ENCODE measurements at regions not wholly inside any gene's neighbourhood (a gene's known extent, or its start where the extent isn't known, plus 50 kb on each side); places are given as distances from the start of the nearest gene placed in this dataset.

GRCh38 chr5:3854188-3854821 lies 258.7 kb downstream of the IRX1 start:
- no peaks in the 10 kb centered on the region for H4K20me1 ChIP-seq (ENCODE audit: insufficient read depth, low read length)
- H3K27ac ChIP-seq (ENCODE audit: low read depth, low read length) = no peak overlapping the region
- no peaks in the 10 kb centered on the region for H3K27me3 ChIP-seq (ENCODE audit: insufficient read depth, low read length)
- H3K4me1 Mint-ChIP-seq (ENCODE audit: low read depth, unreplicated experiment) = peaks cover 9% of the 10 kb centered on the region
- no peak overlapping the region for H3K4me3 ChIP-seq (ENCODE audit: insufficient read depth, low read depth, low read length)
- no peaks in the 10 kb centered on the region for H3K36me3 Mint-ChIP-seq (ENCODE audit: low read depth, unreplicated experiment)
- DNase-seq (ENCODE audit: low read depth) (no peak), FAIRE-seq (no peak)
- H3K4me1 ChIP-seq (ENCODE audit: insufficient read depth, low read length) = no peaks in the 10 kb centered on the region
- H3K27ac Mint-ChIP-seq (ENCODE audit: unreplicated experiment) = no peak overlapping the region
- no peak overlapping the region for H2AFZ ChIP-seq (ENCODE audit: low read depth, low read length)
- H3K36me3 ChIP-seq (ENCODE audit: insufficient read depth, low read length) = no peaks in the 10 kb centered on the region
- H3K9me3 Mint-ChIP-seq (ENCODE audit: unreplicated experiment) = no peaks in the 10 kb centered on the region
- no peaks in the 10 kb centered on the region for H3K9me3 ChIP-seq (ENCODE audit: insufficient read depth, low read depth, low read length)
- no peaks in the 10 kb centered on the region for H3K79me2 ChIP-seq (ENCODE audit: insufficient read depth, low read length)
- TF ChIP-seq, protein P1, sequence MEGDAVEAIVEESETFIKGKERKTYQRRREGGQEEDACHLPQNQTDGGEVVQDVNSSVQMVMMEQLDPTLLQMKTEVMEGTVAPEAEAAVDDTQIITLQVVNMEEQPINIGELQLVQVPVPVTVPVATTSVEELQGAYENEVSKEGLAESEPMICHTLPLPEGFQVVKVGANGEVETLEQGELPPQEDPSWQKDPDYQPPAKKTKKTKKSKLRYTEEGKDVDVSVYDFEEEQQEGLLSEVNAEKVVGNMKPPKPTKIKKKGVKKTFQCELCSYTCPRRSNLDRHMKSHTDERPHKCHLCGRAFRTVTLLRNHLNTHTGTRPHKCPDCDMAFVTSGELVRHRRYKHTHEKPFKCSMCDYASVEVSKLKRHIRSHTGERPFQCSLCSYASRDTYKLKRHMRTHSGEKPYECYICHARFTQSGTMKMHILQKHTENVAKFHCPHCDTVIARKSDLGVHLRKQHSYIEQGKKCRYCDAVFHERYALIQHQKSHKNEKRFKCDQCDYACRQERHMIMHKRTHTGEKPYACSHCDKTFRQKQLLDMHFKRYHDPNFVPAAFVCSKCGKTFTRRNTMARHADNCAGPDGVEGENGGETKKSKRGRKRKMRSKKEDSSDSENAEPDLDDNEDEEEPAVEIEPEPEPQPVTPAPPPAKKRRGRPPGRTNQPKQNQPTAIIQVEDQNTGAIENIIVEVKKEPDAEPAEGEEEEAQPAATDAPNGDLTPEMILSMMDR (IDR thresholded peaks at IDR 0.05; ENCODE audit: insufficient read depth, low read depth, low read length) = no peak
- TF ChIP-seq EZH2 (IDR thresholded peaks at IDR 0.05; ENCODE audit: insufficient read depth, low read length) = no peak
- H3K4me2 ChIP-seq (ENCODE audit: low read length) = no peak overlapping the region
- H3K4me3 Mint-ChIP-seq (ENCODE audit: unreplicated experiment) = no peak overlapping the region
- H3K27me3 Mint-ChIP-seq (ENCODE audit: low read depth, unreplicated experiment) = peaks cover 11% of the 10 kb centered on the region
- H3K9ac ChIP-seq (ENCODE audit: low read length) = no peak overlapping the region

GRCh38 chr5:3856036-3856435 lies 260.4 kb downstream of the IRX1 start:
- Mint-ChIP-seq H3K4me1 (ENCODE audit: low read depth, unreplicated experiment) (peaks cover 9% of the 10 kb centered on the region), H3K27me3 (ENCODE audit: low read depth, unreplicated experiment) (peaks cover 15% of the 10 kb centered on the region), H3K27ac (ENCODE audit: unreplicated experiment) (no peak overlapping the region), H3K9me3 (ENCODE audit: unreplicated experiment) (no peaks in the 10 kb centered on the region), H3K36me3 (ENCODE audit: low read depth, unreplicated experiment) (no peaks in the 10 kb centered on the region), H3K4me3 (ENCODE audit: unreplicated experiment) (no peak overlapping the region)
- no peak overlapping the region for H2AFZ ChIP-seq (ENCODE audit: low read depth, low read length)
- no peak overlapping the region for H3K9ac ChIP-seq (ENCODE audit: low read length)
- no peak overlapping the region for H3K4me3 ChIP-seq (ENCODE audit: insufficient read depth, low read depth, low read length)
- no peaks in the 10 kb centered on the region for H3K27me3 ChIP-seq (ENCODE audit: insufficient read depth, low read length)
- no peak overlapping the region for H3K27ac ChIP-seq (ENCODE audit: low read depth, low read length)
- no peak overlapping the region for H3K4me2 ChIP-seq (ENCODE audit: low read length)
- H3K36me3 ChIP-seq (ENCODE audit: insufficient read depth, low read length) = no peaks in the 10 kb centered on the region
- DNase-seq (ENCODE audit: low read depth) (no peak), FAIRE-seq (no peak)
- TF ChIP-seq, protein P1 (IDR thresholded peaks at IDR 0.05; ENCODE audit: insufficient read depth, low read depth, low read length) = no peak
- no peak for TF ChIP-seq EZH2 (IDR thresholded peaks at IDR 0.05; ENCODE audit: insufficient read depth, low read length)
- no peaks in the 10 kb centered on the region for H3K9me3 ChIP-seq (ENCODE audit: insufficient read depth, low read depth, low read length)
- no peaks in the 10 kb centered on the region for H3K79me2 ChIP-seq (ENCODE audit: insufficient read depth, low read length)
- no peaks in the 10 kb centered on the region for H4K20me1 ChIP-seq (ENCODE audit: insufficient read depth, low read length)
- H3K4me1 ChIP-seq (ENCODE audit: insufficient read depth, low read length) = no peaks in the 10 kb centered on the region

DNA sequence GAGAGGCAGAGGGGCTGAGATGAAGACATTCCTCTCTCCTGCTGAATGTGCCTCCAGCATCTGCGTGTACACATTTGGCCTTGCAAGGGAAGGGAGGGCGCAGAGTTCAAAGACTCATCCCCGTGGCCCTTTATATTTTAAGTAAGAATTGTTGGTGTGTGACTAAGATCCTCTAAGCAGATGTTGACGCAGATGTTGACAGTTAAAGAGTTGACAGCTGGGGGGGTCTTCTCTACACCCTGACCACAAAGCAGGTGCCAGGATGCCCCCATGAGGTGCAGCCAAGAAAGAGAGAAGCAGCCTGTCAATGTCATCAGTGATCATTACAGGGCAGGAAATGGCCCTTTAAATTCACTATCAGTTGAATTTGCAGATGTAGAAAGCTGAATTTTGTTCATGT lies 262.9 kb downstream of the IRX1 start:
- Mint-ChIP-seq H3K36me3 (ENCODE audit: low read depth, unreplicated experiment) (no peaks in the 10 kb centered on the region), H3K4me3 (ENCODE audit: unreplicated experiment) (no peak overlapping the region), H3K27ac (ENCODE audit: unreplicated experiment) (no peak overlapping the region), H3K9me3 (ENCODE audit: unreplicated experiment) (peaks cover 3% of the 10 kb centered on the region), H3K4me1 (ENCODE audit: low read depth, unreplicated experiment) (peaks cover 8% of the 10 kb centered on the region), H3K27me3 (ENCODE audit: low read depth, unreplicated experiment) (peaks cover 12% of the 10 kb centered on the region)
- no peak for DNase-seq (ENCODE audit: low read depth)
- H3K4me3 ChIP-seq (ENCODE audit: insufficient read depth, low read depth, low read length) = no peak overlapping the region
- no peak overlapping the region for H2AFZ ChIP-seq (ENCODE audit: low read depth, low read length)
- no peaks in the 10 kb centered on the region for H4K20me1 ChIP-seq (ENCODE audit: insufficient read depth, low read length)
- H3K27ac ChIP-seq (ENCODE audit: low read depth, low read length) = no peak overlapping the region
- no peak overlapping the region for H3K9ac ChIP-seq (ENCODE audit: low read length)
- no peaks in the 10 kb centered on the region for H3K9me3 ChIP-seq (ENCODE audit: insufficient read depth, low read depth, low read length)
- H3K27me3 ChIP-seq (ENCODE audit: insufficient read depth, low read length) = no peaks in the 10 kb centered on the region
- no peak for FAIRE-seq
- no peaks in the 10 kb centered on the region for H3K79me2 ChIP-seq (ENCODE audit: insufficient read depth, low read length)
- H3K36me3 ChIP-seq (ENCODE audit: insufficient read depth, low read length) = no peaks in the 10 kb centered on the region
- no peak for TF ChIP-seq EZH2 (IDR thresholded peaks at IDR 0.05; ENCODE audit: insufficient read depth, low read length)
- TF ChIP-seq, protein P1 (IDR thresholded peaks at IDR 0.05; ENCODE audit: insufficient read depth, low read depth, low read length) = no peak
- H3K4me1 ChIP-seq (ENCODE audit: insufficient read depth, low read length) = no peaks in the 10 kb centered on the region
- no peak overlapping the region for H3K4me2 ChIP-seq (ENCODE audit: low read length)
